ENCODE measurements at regions not wholly inside any gene's neighbourhood (a gene's known extent, or its start where the extent isn't known, plus 50 kb on each side); places are given as distances from the start of the nearest gene placed in this dataset.

DNA sequence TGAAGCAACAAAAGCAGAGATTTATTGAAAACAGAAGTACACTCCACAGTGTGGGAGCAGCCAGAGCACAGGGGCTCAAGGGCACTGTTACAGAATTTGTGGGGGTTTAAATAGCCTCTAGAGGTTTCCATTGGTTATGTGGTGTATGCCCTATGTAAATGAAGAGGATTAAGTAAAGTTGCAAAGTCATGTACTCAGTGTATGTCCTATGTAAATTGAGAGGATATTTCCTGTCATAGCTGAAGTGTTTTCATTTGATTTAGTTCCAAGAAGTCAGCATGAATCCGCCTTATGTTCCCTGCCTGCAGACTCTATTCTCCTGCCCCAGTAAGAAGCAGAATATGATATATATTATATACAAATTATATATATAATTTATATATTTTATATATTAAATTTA is 966.0 kb upstream of the COX7C start:
- TF ChIP-seq NBN (conservative IDR thresholded peaks at IDR 0.05) (no peak), POLR2A (IDR thresholded peaks at IDR 0.05; ENCODE audit: insufficient read depth in 1 of 2, low read depth in 2 of 2, low read length in 2 of 2) (no peak), EHMT2 (IDR thresholded peaks at IDR 0.05; ENCODE audit: borderline replicate concordance, low read depth, low read length) (no peak), CEBPB (IDR thresholded peaks at IDR 0.05; ENCODE audit: borderline replicate concordance, low read depth, low read length) (no peak), ZNF776 (CRISPR knock-in tag; IDR thresholded peaks at IDR 0.05) (no peak), GATAD1 (CRISPR knock-in tag; IDR thresholded peaks at IDR 0.05) (no peak)
- TF ChIP-seq, protein P1, sequence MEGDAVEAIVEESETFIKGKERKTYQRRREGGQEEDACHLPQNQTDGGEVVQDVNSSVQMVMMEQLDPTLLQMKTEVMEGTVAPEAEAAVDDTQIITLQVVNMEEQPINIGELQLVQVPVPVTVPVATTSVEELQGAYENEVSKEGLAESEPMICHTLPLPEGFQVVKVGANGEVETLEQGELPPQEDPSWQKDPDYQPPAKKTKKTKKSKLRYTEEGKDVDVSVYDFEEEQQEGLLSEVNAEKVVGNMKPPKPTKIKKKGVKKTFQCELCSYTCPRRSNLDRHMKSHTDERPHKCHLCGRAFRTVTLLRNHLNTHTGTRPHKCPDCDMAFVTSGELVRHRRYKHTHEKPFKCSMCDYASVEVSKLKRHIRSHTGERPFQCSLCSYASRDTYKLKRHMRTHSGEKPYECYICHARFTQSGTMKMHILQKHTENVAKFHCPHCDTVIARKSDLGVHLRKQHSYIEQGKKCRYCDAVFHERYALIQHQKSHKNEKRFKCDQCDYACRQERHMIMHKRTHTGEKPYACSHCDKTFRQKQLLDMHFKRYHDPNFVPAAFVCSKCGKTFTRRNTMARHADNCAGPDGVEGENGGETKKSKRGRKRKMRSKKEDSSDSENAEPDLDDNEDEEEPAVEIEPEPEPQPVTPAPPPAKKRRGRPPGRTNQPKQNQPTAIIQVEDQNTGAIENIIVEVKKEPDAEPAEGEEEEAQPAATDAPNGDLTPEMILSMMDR (CRISPR knock-in tag; IDR thresholded peaks at IDR 0.05): no peak

Measured in HepG2 (cell line).